GM10266 (cell line): ENCODE measurements at regions not wholly inside any gene's neighbourhood (a gene's known extent, or its start where the extent isn't known, plus 50 kb on each side); places are given as distances from the start of the nearest gene placed in this dataset.

Experiments
- DNase-seq: peaks from one replicate; pipeline ENCODE4 v3.0.0; 2012; ENCODE audit errors: extremely low spot score
- CTCF ChIP-seq: IDR thresholded peaks from 2 replicates; pipeline ENCODE4 v1.5.1; 2012; ENCODE audit warnings: mild to moderate bottlenecking, low read depth; ENCODE audit not compliant: control insufficient read depth, insufficient read depth; ENCODE audit errors: missing control alignments

- DNase-seq: no peak
- no peak for TF ChIP-seq CTCF
These were observed 82.4 kb upstream of the DACH1 start for GRCh38 chr13:71949441-71949840.

- no peak for TF ChIP-seq CTCF
- no peak for DNase-seq
These were observed 72.2 kb upstream of the DACH1 start for GRCh38 chr13:71939186-71939585.

- no peak for DNase-seq
- TF ChIP-seq CTCF: no peak
These were observed 68.3 kb upstream of the DACH1 start for GRCh38 chr13:71935166-71935840.

GRCh38 chr13:71924931-71925330 is 57.9 kb upstream of the DACH1 start:
- no peak for TF ChIP-seq CTCF

GRCh38 chr13:71922194-71922593 is 55.2 kb upstream of the DACH1 start:
- no peak for TF ChIP-seq CTCF
- DNase-seq: no peak

More at GRCh38 chr13:71924931-71925330, 57.9 kb upstream of the DACH1 start:
- no peak for DNase-seq
